ENCODE measurements at regions not wholly inside any gene's neighbourhood (a gene's known extent, or its start where the extent isn't known, plus 50 kb on each side); places are given as distances from the start of the nearest gene placed in this dataset.
"Not testable (repeated sequence)": the region's sequence is repeated elsewhere in the genome, so short reads cannot be mapped to it uniquely, and the experiment has no call there.

- DNase-seq, result no peak
Observed at GRCh38 chr2:209086761-209087160, 337.1 kb upstream of the MAP2 start.

GRCh38 chr2:209091056-209091455, 332.8 kb upstream of the MAP2 start:
- no peak for DNase-seq

- no peak for DNase-seq
Observed at GRCh38 chr2:209094221-209094620, 329.6 kb upstream of the MAP2 start.

- no peak for DNase-seq
Observed at GRCh38 chr2:209095432-209095831, 328.4 kb upstream of the MAP2 start.

GRCh38 chr2:209097168-209097567, 326.7 kb upstream of the MAP2 start:
- DNase-seq, result no peak

GRCh38 chr2:209102319-209102718, 321.5 kb upstream of the MAP2 start:
- DNase-seq, result no peak

- DNase-seq, result no peak
Observed at GRCh38 chr2:209113026-209113425, 310.8 kb upstream of the MAP2 start.

GRCh38 chr2:209114588-209115240, 309.1 kb upstream of the MAP2 start:
- DNase-seq, result no peak

- DNase-seq, result no peak
Observed at GRCh38 chr2:209121691-209122090, 302.2 kb upstream of the MAP2 start.

- no peak for DNase-seq
Observed at GRCh38 chr2:209125291-209125690, 298.6 kb upstream of the MAP2 start.

GRCh38 chr2:209138079-209138478, 285.8 kb upstream of the MAP2 start:
- DNase-seq, result no peak

- no peak for DNase-seq
Observed at GRCh38 chr2:209141142-209141541, 282.7 kb upstream of the MAP2 start.

GRCh38 chr2:209141818-209142217, 282.0 kb upstream of the MAP2 start:
- no peak for DNase-seq

- not testable (repeated sequence) for DNase-seq
Observed at GRCh38 chr2:209145220-209145691, 278.6 kb upstream of the MAP2 start.

GRCh38 chr2:209145941-209146681, 277.7 kb upstream of the MAP2 start:
- no peak for DNase-seq

- DNase-seq, result no peak
Observed at GRCh38 chr2:209146682-209147320, 277.0 kb upstream of the MAP2 start.

- DNase-seq, result no peak
Observed at GRCh38 chr2:209147981-209148380, 275.9 kb upstream of the MAP2 start.

- no peak for DNase-seq
Observed at GRCh38 chr2:209160800-209161588, 262.9 kb upstream of the MAP2 start.

- no peak for DNase-seq
Observed at GRCh38 chr2:209162129-209162528, 261.7 kb upstream of the MAP2 start.

- DNase-seq, result no peak
Observed at GRCh38 chr2:209181984-209182383, 241.9 kb upstream of the MAP2 start.

GRCh38 chr2:209186886-209187285, 237.0 kb upstream of the MAP2 start:
- not testable (repeated sequence) for DNase-seq

- DNase-seq, result no peak
Observed at GRCh38 chr2:209189893-209190292, 234.0 kb upstream of the MAP2 start.

- no peak for DNase-seq
Observed at GRCh38 chr2:209191139-209191538, 232.7 kb upstream of the MAP2 start.
